ENCODE measurements at regions not wholly inside any gene's neighbourhood (a gene's known extent, or its start where the extent isn't known, plus 50 kb on each side); places are given as distances from the start of the nearest gene placed in this dataset.

DNA sequence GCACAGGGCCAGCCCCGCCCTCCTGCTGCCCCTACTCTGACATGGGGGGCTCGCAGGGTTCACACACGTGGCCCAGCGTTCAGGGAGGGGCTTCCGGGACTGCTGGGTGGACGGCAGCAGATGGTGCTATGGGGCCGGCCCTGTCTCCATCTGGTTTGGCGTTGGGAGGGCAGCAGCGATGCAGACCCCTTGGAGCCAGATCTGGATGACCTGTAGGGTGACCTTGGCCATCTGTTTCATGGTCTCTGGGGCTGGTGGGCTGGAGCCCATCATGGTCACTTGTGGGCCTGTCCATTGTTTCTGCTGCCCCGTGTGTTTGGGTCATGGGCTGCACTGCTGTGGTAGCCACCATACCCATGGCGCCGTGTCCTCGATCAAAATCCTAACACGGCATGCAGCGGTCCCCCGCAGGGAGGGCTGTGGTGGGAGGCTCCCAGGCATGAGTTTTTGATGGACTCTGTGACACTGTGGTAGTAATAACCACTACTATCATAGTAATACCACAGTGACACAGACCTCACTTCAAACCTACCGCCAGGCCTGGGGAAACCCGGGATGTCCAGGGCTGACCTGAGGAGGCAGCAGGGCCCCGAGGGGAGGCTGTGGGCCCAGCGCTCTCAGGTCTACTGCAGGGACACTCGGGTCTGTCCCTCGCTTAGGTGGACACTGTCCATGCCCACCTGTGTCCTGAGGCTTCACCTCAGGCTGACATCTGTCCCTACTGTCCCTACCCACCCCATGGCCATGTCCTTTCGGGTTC lies 359.4 kb downstream of the TMEM121 start:
- TF ChIP-seq ZFP41 (CRISPR knock-in tag; IDR thresholded peaks at IDR 0.05; ENCODE audit: borderline replicate concordance) (no peak), JUN (CRISPR knock-in tag; IDR thresholded peaks at IDR 0.05) (no peak), RAD21 (CRISPR knock-in tag; IDR thresholded peaks at IDR 0.05) (no peak), CENPT (CRISPR knock-in tag; IDR thresholded peaks at IDR 0.05; ENCODE audit: low read depth) (no peak), ZSCAN20 (CRISPR knock-in tag; IDR thresholded peaks at IDR 0.05; ENCODE audit: borderline replicate concordance) (no peak), GLI4 (CRISPR knock-in tag; IDR thresholded peaks at IDR 0.05; ENCODE audit: borderline replicate concordance) (no peak), FOXC1 (CRISPR knock-in tag; IDR thresholded peaks at IDR 0.05; ENCODE audit: borderline replicate concordance) (no peak), ZBTB7A (CRISPR knock-in tag; IDR thresholded peaks at IDR 0.05) (no peak), POLR2AphosphoS5 (IDR thresholded peaks at IDR 0.05; ENCODE audit: low read depth, low read length) (no peak), RNF2 (conservative IDR thresholded peaks at IDR 0.05; ENCODE audit: low read depth) (no peak), ELF1 (CRISPR knock-in tag; IDR thresholded peaks at IDR 0.05) (no peak)
- TF ChIP-seq, protein P1, sequence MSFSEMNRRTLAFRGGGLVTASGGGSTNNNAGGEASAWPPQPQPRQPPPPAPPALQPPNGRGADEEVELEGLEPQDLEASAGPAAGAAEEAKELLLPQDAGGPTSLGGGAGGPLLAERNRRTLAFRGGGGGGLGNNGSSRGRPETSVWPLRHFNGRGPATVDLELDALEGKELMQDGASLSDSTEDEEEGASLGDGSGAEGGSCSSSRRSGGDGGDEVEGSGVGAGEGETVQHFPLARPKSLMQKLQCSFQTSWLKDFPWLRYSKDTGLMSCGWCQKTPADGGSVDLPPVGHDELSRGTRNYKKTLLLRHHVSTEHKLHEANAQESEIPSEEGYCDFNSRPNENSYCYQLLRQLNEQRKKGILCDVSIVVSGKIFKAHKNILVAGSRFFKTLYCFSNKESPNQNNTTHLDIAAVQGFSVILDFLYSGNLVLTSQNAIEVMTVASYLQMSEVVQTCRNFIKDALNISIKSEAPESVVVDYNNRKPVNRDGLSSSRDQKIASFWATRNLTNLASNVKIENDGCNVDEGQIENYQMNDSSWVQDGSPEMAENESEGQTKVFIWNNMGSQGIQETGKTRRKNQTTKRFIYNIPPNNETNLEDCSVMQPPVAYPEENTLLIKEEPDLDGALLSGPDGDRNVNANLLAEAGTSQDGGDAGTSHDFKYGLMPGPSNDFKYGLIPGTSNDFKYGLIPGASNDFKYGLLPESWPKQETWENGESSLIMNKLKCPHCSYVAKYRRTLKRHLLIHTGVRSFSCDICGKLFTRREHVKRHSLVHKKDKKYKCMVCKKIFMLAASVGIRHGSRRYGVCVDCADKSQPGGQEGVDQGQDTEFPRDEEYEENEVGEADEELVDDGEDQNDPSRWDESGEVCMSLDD (CRISPR knock-in tag; IDR thresholded peaks at IDR 0.05; ENCODE audit: borderline replicate concordance), result no peak
- TF ChIP-seq, protein P2, sequence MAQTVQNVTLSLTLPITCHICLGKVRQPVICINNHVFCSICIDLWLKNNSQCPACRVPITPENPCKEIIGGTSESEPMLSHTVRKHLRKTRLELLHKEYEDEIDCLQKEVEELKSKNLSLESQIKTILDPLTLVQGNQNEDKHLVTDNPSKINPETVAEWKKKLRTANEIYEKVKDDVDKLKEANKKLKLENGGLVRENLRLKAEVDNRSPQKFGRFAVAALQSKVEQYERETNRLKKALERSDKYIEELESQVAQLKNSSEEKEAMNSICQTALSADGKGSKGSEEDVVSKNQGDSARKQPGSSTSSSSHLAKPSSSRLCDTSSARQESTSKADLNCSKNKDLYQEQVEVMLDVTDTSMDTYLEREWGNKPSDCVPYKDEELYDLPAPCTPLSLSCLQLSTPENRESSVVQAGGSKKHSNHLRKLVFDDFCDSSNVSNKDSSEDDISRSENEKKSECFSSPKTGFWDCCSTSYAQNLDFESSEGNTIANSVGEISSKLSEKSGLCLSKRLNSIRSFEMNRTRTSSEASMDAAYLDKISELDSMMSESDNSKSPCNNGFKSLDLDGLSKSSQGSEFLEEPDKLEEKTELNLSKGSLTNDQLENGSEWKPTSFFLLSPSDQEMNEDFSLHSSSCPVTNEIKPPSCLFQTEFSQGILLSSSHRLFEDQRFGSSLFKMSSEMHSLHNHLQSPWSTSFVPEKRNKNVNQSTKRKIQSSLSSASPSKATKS (CRISPR knock-in tag; IDR thresholded peaks at IDR 0.05), result no peak

Measured in HepG2 (cell line).